Mucosa of gallbladder (tissue), 1 donor: ENCODE measurements at regions not wholly inside any gene's neighbourhood (a gene's known extent, or its start where the extent isn't known, plus 50 kb on each side); places are given as distances from the start of the nearest gene placed in this dataset.
"Not testable (repeated sequence)": the region's sequence is repeated elsewhere in the genome, so short reads cannot be mapped to it uniquely, and the experiment has no call there.

ENCODE experiments used
- DNase-seq: peaks from one replicate; pipeline ENCODE4 v3.0.0-alpha.2; 2020; ENCODE audit warnings: low spot score
- donor health status: DM: no; HTN: no; CAD: no.

DNA sequence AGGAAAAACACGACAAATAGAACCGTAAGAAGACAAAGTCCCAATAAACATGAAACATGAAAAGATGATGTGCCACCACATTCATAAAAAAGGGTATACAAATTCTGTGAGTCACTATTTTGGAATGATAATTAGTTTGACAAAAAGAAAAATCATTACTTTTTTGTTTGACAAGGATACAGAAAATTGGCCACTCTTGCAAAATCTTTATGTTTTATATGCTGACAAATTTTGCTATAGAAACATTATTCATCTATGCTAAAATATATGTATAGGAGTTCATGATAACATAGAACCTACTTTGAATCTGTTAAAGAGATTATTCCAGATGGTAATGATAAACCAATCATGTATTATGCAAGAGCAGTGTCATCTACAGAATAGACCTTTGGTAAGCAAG is 1201.0 kb downstream of the FSCB start:
- no peak for DNase-seq

DNA sequence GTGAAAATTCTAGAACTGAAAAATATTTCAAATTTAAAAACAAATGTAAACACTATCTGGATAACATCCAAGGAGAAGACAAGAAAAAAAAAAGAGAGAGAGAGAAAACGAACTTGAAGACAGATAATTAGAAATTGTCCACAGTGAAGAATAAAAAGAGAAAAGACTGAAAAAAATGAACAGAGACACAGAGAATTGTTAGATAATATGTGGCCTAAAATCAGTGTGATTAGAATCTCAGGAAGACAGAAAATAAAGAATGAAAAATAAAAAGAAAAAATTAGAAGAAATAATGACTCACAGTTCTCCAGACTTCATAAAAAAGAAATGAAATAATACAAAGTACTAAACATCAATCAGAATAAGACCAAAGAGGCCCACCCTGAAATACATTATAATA is 1209.3 kb downstream of the FSCB start:
- DNase-seq, result no peak

DNA sequence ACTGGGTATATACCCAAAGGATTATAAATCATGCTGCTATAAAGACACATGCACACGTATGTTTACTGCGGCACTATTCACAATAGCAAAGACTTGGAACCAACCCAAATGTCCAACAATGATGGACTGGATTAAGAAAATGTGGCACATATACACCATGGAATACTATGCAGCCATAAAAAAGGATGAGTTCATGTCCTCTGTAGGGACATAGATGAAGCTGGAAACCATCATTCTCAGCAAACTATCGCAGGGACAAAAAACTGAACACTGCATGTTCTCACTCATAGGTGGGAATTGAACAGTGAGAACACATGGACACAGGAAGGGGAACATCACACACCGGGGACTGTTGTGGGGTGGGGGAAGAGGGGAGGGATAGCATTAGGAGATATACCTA is 1211.0 kb downstream of the FSCB start:
- not testable (repeated sequence) for DNase-seq

DNA sequence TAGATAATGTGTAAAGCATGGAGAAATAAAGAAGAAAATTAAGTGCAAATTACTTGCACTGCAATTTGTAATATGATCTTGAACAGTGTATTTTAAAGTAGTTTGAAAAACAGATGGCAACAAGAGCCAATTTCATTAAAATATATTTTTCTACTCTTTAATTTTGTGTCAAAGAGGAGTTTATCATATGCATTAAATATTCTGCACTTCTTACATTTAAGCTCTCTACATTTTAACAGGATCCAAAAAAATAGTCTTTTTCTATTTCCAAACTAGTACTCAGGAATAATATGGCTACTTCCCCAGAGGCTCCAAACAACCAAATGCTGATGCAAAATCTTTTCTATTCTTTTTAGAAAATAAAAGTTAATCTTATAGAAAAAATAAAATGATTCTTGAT is 1221.5 kb downstream of the FSCB start:
- DNase-seq, result no peak

DNA sequence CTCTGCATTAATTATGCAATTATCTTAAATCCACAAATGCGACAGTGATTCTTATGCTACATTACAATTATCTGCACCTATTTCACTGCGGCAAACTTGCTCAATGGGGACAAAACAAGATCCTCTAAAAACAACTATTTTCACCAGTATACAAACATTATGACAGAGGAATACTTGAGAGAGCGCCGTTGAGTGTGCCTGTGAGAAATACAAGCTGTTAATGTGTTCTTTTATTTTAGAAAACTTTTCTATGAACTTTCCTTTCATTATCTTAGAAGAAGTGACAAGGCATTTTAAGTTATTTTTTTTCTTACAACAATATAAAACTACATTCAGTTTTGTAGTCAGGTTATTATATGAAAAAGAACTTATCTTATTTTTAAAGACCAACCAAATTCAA is 1247.0 kb downstream of the FSCB start:
- no peak for DNase-seq

DNA sequence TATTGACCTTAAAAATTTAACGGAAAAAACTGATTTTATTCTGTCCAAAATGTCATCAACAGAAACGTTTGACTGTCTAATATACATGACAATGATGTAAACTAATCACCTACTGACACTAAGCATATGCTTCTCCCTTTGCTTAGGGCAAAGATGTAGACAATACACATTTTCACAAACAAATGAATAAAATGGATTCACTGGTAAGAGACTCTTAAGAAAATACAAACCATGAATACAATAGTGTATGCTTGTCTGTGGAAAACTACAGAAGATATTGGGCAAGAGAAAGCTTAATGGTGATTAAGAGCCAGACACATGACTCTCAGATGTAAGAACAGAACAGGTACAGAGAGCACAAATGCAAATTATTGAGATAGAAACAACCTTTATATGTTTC is 1248.7 kb downstream of the FSCB start:
- DNase-seq, result no peak

DNA sequence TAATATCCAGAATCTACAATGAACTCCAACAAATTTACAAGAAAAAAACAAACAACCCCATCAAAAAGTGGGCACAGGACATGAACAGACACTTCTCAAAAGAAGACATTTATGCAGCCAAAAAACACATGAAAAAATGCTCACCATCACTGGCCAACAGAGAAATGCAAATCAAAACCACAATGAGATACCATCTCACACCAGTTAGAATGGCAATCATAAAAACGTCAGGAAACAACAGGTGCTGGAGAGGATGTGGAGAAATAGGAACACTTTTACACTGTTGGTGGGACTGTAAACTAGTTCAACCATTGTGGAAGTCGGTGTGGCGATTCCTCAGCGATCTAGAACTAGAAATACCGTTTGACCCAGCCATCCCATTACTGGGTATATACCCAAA is 1250.1 kb downstream of the FSCB start:
- not testable (repeated sequence) for DNase-seq

DNA sequence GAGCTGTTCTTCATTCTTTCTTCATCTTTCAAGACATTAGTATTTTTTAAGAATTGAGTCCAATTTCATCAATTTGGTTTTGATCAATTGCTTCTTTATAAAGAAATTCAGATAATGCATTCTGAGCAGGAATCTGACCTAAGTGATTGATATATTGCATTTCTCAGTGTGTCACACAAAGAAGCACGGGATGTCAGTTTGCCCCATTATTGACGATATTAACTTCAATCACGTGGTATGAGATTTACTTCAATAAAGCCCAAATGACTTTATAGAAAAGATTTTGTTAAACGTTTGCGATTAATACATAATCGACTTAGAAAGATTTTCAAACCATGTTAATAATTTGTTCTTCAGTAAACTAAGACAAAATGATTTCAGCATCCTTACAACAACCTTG is 1254.2 kb downstream of the FSCB start:
- DNase-seq, result no peak

DNA sequence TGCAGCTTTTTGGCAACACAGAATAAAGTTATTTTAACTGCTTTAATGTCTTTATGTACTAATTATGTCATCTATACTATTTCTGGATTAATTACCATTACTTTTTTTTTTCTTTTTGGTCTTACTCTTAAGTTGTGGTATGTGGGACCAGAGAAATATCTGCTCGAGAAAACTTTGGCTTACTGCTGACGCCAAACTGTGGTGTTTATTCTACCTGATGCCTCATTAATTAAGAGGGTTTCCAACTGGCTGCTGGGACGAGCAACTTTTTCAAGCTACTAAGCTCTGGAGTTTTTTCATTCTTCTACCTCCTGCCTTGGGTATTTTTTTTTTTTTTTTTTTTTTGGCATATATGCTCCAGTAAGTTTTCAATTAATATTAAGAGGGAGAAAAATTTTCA is 1257.5 kb downstream of the FSCB start:
- no peak for DNase-seq

DNA sequence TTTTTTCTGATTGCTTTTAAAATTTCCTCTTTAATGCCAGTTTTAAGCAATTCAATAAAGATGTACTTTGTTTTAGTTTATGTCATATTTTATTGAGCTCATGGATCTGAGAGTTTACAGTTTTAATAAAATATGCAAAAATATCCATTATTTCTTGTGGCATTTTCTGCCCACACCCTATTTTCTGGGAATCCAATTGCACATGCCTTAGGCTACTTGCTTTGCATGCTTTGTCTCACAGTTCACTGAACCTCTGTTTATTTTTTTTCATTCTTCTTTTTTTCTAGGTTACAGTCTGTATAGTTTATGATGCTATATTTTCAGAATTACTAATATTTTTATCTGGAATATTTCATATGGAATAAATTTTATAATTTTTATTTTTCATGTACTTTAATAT is 1258.0 kb downstream of the FSCB start:
- DNase-seq, result no peak

DNA sequence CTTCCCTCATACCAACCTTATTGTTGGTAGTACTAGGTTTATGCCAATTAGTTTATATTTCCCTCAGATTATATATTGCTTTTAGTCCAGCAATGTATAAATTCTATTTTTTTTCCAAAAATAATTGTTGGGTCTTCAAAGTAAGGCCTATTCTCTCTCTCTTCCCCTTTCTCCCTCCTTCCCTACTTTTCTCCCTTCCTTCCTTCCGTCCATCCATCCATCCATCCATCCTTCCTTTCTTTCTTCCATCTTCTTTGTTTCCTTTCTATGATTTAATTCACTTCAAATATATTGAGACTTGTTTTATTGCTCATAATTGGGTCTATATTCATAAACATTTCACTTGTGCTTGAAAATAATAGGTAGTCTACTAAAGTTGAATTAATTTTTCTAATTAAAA is 1259.2 kb downstream of the FSCB start:
- DNase-seq, result no peak

DNA sequence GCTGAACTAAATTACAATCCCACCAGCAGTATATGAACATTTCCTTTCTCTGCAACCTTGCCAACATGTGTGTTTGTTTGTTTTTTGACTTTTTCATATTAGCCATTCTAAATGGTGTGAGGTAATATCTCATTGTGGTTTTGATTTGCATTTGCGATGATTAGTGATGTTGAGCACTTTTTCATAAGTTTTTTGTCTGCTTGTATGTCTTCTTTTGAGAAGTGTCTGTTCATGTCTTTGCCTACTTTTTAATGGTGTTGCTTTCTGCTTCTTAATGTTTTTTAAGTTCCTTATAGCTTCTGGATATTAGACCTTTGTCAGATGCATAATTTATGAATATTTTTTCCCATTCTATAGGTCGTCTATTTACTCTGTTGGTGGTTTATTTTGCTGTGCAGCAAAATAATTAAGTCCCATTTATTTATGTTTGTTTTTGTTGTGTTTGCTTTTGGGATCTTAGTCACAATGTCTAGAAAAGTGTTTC is 1262.9 kb downstream of the FSCB start:
- no peak for DNase-seq

DNA sequence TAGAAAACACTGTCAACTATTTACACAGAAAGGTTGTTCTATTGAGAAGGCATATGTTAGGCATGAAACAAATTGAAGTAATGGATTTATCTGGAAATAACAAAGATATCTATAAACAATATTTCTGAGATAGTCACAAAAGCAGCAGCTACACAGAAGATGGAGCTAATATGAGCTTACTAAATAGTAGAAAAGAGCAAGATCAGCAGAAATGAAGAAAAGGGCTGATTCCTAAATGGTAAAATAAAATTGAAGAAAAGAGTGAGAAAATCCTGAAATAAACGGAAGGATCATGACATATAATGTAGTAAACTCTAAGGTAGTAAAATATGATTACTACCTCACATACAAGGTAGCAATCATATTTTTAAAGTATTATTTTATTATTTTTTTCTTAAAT is 1263.9 kb downstream of the FSCB start:
- DNase-seq, result no peak

DNA sequence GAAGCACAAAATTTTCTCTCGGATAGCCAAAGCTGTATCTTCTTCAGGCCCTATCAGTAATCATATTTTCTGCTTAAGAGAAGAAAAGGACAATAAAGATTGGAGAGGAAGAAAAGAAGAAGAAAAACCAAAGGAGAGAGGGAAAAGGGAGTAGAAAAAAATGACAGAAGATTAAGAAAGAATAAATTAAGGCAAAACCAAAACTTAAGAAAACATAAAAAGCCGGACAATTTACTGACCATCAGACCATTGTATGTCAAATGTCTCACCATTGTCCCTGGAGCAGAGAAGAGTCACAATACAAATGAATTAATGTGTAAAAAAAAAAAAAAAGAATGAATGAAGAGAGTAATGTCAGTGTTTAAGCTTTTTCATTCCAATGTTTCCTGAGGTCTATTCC is 1274.8 kb downstream of the FSCB start:
- no peak for DNase-seq

DNA sequence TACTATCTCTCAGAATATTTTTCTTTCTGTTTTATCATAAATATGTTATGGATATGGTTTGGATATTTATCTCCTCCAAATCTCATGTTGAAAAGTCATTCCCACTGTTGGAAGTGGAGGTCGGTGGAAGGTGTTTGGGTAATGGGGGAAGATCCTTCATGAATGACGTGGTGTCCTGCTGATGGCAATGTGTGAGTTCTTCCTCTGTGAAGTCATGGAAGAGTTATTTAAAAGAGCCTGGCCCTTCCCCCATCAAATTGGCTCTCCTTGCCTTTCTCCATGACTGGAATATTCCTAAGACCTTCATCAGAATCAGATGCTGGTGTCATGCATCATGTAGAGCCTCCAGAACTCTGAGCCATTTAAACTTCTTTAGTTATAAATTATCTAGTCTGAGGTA is 1291.6 kb downstream of the FSCB start:
- no peak for DNase-seq

DNA sequence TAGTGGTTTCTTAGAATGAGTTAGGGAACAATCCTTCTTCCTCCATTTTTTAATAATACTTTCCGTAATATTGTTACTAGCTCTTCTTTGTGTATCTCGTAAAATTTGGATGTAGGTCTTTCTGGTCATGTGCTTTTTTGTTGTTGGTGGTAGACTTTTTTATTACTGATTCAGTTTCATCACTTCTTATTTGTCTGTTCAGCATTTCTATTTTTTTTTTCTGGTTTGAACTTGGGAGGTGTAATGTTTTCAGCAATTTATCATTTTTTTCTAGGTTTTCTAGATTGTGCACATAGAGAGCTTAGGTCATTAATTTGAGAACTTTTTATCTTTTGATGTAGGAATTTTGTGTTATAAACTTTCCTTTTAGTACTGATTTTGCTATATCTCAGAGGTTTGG is 1299.9 kb downstream of the FSCB start:
- DNase-seq, result no peak

DNA sequence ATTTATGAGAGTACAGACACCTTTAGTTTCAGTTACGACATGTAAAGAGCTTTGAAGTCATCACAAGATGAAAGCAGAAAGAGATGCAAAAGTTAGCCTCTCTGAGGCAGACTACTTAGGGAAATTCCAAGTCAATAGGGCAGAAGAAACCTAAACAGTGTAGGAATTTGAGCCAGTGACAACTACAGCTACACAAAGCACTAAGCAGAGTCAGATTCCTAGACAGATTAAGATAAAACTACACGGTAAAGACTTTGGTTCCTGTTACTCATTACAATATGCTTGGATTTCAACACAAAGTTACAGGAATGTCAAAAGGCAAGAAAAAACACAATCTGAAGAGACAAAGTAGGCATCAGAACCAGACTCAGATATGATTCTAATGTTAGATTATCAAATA is 1302.3 kb downstream of the FSCB start:
- DNase-seq, result no peak

DNA sequence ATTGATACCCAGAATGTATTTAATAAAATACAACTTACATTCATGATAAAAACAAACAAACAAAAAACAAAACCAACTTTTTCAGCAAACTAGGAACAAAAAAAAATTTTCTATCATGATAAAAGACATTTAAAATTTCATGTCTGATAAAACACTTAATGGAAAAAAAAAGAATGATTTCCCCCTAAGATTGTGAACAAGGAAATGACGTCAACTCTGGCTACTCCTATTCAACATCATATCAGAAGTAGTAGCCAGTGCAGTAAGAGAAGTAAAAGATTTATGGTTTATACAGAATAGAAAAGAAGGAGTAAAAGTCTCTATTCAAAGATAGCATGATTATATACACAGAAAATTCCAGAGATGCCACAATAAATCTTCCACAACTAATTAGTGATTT is 1306.6 kb downstream of the FSCB start:
- DNase-seq, result no peak

DNA sequence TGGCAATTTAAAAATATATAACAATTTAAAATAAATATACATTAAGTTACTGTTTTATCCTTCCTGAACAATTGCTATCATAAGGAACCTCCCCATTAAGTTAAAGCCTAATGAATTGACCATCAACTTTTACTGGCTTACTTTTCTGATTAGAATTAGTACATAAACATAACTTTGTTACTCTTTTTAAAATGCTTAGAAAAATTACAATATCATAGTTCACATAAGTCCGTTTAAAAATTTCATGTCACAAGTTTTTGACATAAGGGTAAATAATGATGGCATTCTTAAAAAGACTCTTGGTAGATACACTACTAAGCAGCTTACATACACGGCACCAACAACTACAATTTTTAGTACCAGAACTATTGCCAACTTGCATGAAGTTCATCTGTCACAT is 1308.6 kb downstream of the FSCB start:
- DNase-seq, result no peak

DNA sequence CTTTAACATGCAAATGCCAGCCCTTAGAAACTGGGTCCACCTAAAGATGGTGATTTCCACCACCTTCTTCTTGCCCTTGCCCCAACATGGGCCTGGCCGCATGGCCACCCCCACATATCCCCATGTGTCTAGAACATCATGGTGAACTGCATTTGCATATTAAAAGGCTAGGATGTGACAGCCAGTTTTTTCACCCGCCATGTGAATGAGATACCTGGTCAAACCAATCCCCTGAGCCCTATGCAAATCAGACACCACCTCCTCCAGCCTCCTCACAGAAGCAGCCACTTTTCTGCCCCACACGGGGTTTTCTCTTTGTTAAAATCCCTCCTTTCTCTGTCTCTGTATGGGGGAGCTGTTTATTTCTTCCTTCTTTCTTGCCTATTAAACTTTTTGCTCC is 1322.5 kb downstream of the FSCB start:
- DNase-seq, result no peak

DNA sequence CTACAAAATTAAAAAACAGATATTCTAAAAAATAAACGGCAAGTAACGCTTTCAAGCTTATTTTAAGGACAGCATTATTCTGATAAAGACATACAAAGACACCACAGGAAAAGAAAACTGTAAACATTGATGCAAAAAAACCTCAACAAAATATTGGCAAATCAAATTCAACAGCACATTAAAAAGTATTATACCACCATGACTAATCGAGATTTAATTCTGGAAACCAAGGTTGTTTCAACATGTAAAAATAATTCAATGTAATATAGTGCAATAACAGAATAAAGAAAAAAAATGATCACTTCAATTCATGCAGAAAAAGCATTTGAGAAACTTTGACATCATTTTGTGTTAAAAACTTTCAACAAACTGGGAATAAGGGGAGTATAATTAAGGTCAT is 1323.2 kb downstream of the FSCB start:
- DNase-seq, result no peak

DNA sequence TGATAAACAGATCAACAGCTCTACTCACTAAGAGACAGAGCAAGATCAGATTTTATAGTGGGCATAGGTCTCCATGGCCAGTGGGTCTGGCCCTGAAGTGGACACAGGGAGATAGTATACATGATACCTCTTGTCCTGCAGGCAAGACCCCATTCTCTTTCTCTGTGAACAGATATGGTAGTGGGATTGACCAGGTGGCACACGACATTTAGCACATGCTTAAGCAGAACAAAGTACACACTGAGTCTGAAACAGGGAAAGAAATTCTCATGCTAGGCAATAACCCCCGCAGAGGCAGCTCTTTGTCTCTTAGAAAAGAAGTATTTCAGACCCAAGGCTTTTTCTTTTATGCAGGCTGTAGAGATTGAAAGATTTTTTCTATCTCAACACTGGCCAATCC is 1331.2 kb downstream of the FSCB start:
- no peak for DNase-seq

DNA sequence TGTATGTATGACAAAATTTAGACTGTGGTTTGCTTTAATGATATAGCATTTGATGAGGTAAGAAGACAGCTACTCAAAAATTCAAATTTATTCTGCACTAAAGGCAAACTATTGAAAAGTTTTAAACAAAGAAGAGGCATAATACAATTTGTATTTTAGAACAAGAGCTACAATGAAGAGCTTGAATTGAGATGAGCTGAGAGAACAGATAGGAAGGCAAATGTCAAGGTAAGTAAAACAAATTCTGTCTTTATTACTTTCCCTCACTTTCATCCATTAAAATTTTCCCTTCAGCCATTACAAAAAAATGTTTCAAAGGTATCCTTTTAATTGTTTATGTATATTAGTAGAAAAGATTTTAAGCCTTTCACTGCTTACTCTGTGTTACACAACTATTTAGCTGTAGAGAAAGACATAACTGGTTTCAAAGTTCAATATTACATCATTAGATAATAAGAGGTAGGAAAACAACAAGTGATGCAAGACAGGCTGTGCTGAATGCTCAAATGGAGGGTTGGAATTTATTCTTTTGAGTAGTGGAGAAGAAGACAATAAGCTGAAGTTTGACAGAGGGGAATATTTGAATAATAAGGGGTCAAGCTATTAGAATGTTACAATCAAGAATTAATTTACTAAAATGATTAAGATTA is 1334.1 kb downstream of the FSCB start:
- DNase-seq, result no peak

DNA sequence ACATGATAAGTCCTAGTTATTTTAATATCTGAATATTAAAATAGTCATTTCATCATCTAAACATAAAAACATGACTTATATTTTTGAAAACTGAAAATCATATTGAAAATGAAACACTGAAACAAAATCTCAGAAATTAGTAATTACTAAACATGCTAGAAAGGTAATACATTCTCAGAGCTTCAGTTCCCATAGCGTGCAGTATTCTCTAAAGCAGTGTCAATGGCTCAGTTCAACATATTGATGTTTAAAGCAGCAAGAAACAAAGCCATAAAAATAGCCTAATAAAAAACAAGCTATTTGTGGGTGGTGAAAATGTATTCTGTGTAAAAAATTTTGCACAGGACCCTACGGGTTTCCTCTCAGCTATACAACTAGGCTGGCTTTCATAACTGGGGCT is 1337.4 kb downstream of the FSCB start:
- DNase-seq, result no peak
